Ovary (tissue), 7 donors: ENCODE measurements at regions not wholly inside any gene's neighbourhood (a gene's known extent, or its start where the extent isn't known, plus 50 kb on each side); places are given as distances from the start of the nearest gene placed in this dataset.
"Not testable (repeated sequence)": the region's sequence is repeated elsewhere in the genome, so short reads cannot be mapped to it uniquely, and the experiment has no call there.

ENCODE experiments used
- DNase-seq, 5 donors: peaks; one replicate each; pipeline ENCODE4 v3.0.0-alpha.2; 2019 to 2020
- H3K27ac ChIP-seq, 2 donors: fragments of 200-600 bp; one replicate each; pipeline versions ENCODE4 v1.5.1 to v1.8.0; 2019 to 2022
- H3K27me3 ChIP-seq: fragments of 200-600 bp; one replicate; pipeline ENCODE4 v1.8.0; 2022
- H3K36me3 ChIP-seq: fragments of 200-600 bp; sonication (generic); one replicate; pipeline ENCODE4 v1.5.1; 2019
- H3K4me1 ChIP-seq: one replicate; pipeline ENCODE4 v1.8.1; 2013; ENCODE audit warnings: mild to moderate bottlenecking, moderate library complexity; ENCODE audit not compliant: insufficient read depth
- H3K4me3 ChIP-seq: fragments of 200-600 bp; sonication (generic); one replicate; pipeline ENCODE4 v1.5.1; 2017
- H3K9me3 ChIP-seq, 2 donors: fragments of 200-600 bp in 1 of 2; sonication (generic) in 1 of 2; one replicate each; pipeline versions ENCODE4 v1.5.1 to v1.8.1; 2013 to 2019; ENCODE audit warnings: mild to moderate bottlenecking in 1 of 2, moderate library complexity in 1 of 2
- EP300 ChIP-seq: sonication (generic); formaldehyde crosslinking; IDR thresholded peaks from one replicate; pipeline ENCODE4 v1.6.1; 2017; ENCODE audit warnings: antibody characterized with exemption
- POLR2A ChIP-seq: fragments of 450-650 bp; IDR thresholded peaks from one replicate; pipeline ENCODE4 v1.6.1; 2017; ENCODE audit warnings: antibody characterized with exemption, mild to moderate bottlenecking, moderate library complexity
- WGBS, 3 donors: extraction: QIAGEN DNeasy Blood & Tissue Kit in 1 of 3; methylation state at CpG; one replicate each; pipeline versions ENCODE4 v1.1.5 to v1.1.7; 2013 to 2017; 5-methylcytosine and 5-hydroxymethylcytosine counted together
- intact Hi-C, 4 donors: fragments of 100-400 bp; cut with DNase I; formaldehyde crosslinking; loops; one replicate each; pipeline versions ENCODE4 v1.11.0 to v1.15.1; 2022 to 2023
- TF ChIP-seq, protein P1 (sequence below), 3 donors: fragments of 450-650 bp in 2 of 3; fragments of 200-600 bp in 1 of 3; IDR thresholded peaks; one replicate each; pipeline versions ENCODE4 v1.5.1 to v1.8.0; 2016 to 2022; ENCODE audit warnings: antibody characterized with exemption in 3 of 3, mild to moderate bottlenecking in 1 of 3
- donor health status: DM: no; HTN: no; CAD: no; lungs with moderate emphysema.
- donor health status: DM: no; HTN: no; CAD: no.
- donor health status: Bipolar disorder and iron deficiency.
- donor health status: DM: no; HTN: no; CAD: no.
- donor health status: DM: yes; HTN: yes; CAD: no.

GRCh38 chr13:80901530-80901929 is 560.6 kb upstream of the SPRY2 start:
- H3K27me3 ChIP-seq: no peaks in the 10 kb centered on the region
- intact Hi-C loops: no loop called here
- no peak overlapping the region for H3K27ac ChIP-seq
- no peaks in the 10 kb centered on the region for H3K4me1 ChIP-seq
- DNase-seq: no peak
- TF ChIP-seq, protein P1, sequence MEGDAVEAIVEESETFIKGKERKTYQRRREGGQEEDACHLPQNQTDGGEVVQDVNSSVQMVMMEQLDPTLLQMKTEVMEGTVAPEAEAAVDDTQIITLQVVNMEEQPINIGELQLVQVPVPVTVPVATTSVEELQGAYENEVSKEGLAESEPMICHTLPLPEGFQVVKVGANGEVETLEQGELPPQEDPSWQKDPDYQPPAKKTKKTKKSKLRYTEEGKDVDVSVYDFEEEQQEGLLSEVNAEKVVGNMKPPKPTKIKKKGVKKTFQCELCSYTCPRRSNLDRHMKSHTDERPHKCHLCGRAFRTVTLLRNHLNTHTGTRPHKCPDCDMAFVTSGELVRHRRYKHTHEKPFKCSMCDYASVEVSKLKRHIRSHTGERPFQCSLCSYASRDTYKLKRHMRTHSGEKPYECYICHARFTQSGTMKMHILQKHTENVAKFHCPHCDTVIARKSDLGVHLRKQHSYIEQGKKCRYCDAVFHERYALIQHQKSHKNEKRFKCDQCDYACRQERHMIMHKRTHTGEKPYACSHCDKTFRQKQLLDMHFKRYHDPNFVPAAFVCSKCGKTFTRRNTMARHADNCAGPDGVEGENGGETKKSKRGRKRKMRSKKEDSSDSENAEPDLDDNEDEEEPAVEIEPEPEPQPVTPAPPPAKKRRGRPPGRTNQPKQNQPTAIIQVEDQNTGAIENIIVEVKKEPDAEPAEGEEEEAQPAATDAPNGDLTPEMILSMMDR (IDR thresholded peaks at IDR 0.05): no peak
- TF ChIP-seq EP300 (no peak), POLR2A (no peak)
- 77 to 84% (median 80%) methylated on average over 2 of the region's 2 CpGs for WGBS, 3 donors
- no peaks in the 10 kb centered on the region for H3K36me3 ChIP-seq
- no peaks in the 10 kb centered on the region for H3K9me3 ChIP-seq
- H3K4me3 ChIP-seq: no peak overlapping the region

DNA sequence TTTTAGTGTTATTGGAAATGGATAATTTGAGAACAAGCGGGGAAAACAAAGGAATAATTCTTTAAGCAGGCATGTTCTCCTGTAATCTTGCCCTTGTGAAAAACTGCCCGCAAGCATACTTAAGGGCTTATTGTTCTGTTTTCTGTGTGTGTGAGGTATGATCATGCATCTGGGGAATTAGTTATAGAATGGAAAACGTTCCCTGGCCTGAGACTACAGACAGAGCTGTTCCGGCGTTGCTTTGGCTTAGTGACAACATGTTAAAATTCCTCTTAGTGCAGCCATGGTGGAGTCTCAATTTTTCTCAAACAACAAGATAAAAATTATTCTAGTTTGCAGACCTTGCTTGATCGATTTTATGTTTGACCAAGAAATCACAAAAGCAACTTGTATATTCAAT is 560.2 kb upstream of the SPRY2 start:
- no peaks in the 10 kb centered on the region for H3K27me3 ChIP-seq
- no peak overlapping the region for H3K4me3 ChIP-seq
- H3K36me3 ChIP-seq: no peaks in the 10 kb centered on the region
- no peaks in the 10 kb centered on the region for H3K9me3 ChIP-seq
- WGBS, 3 donors: 35 to 44% (median 43%) methylated on average over 6 of the region's 6 CpGs
- no peaks in the 10 kb centered on the region for H3K4me1 ChIP-seq
- intact Hi-C loops: no loop called here
- no peak for DNase-seq
- TF ChIP-seq EP300: no peak
- no peak for TF ChIP-seq POLR2A
- TF ChIP-seq, protein P1 (IDR thresholded peaks at IDR 0.05): no peak
- no peak overlapping the region for H3K27ac ChIP-seq

DNA sequence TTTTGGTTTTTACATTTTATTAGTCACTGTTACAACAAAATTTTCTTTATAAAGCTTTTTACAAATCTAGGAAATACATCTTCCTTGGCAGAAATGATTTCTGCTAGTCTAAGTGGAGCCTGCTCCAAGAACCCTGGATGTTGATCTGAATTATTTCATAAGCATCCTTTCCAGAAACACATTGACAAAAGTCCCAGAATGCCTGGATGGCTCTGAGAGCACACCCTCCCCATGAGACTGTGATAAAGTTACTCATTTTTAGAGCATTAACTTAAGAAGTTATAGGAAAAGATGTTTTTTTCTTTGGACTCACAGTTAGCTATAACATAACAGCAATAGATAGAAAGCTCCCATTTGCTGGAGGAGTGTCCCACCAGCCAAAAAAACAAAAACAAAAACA is 559.6 kb upstream of the SPRY2 start:
- Histone ChIP-seq H3K4me3 (no peak overlapping the region), H3K27me3 (no peaks in the 10 kb centered on the region), H3K36me3 (no peaks in the 10 kb centered on the region), H3K9me3 (no peaks in the 10 kb centered on the region), H3K27ac (no peak overlapping the region), H3K4me1 (no peaks in the 10 kb centered on the region)
- DNase-seq: no peak
- TF ChIP-seq, protein P1 (IDR thresholded peaks at IDR 0.05): no peak
- no peak for TF ChIP-seq POLR2A
- TF ChIP-seq EP300: no peak
- intact Hi-C loops: no loop called here

GRCh38 chr13:80897641-80898040 is 556.7 kb upstream of the SPRY2 start:
- WGBS, 3 donors: 78 to 97% (median 95%) methylated on average over 4 of the region's 4 CpGs
- DNase-seq, H3K9me3 ChIP-seq, H3K27ac ChIP-seq, H3K4me3 ChIP-seq, H3K4me1 ChIP-seq, H3K27me3 ChIP-seq, H3K36me3 ChIP-seq, intact Hi-C loops: not testable (repeated sequence)

DNA sequence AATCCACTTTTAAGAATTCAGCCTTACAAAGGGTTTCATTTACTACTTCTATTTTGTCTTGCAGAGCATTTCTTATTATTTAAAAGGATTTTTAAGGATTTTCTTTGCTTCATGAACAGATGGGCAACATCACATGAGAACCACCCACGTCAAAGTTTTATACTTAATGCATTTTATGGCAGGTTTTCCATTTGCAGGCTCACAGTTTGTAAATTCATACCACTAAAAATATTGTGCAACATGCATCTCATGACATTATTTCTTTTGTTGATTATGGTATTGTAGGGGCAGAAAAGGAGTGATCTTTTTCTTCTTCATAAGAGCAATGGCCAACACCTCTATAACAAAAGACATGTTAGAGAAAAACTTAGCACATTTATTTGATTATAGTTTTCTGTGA is 554.0 kb upstream of the SPRY2 start:
- TF ChIP-seq POLR2A (no peak), EP300 (no peak)
- TF ChIP-seq, protein P1 (IDR thresholded peaks at IDR 0.05): no peak
- Histone ChIP-seq H3K36me3 (no peaks in the 10 kb centered on the region), H3K9me3 (no peaks in the 10 kb centered on the region), H3K4me3 (no peak overlapping the region), H3K27ac (no peak overlapping the region), H3K4me1 (no peaks in the 10 kb centered on the region), H3K27me3 (no peaks in the 10 kb centered on the region)
- intact Hi-C loops: no loop called here
- DNase-seq: no peak
- 24 to 37% (median 28%) methylated on average over 1 of the region's 1 CpG for WGBS, 3 donors
